ENCODE measurements at regions not wholly inside any gene's neighbourhood (a gene's known extent, or its start where the extent isn't known, plus 50 kb on each side); places are given as distances from the start of the nearest gene placed in this dataset.

DNA sequence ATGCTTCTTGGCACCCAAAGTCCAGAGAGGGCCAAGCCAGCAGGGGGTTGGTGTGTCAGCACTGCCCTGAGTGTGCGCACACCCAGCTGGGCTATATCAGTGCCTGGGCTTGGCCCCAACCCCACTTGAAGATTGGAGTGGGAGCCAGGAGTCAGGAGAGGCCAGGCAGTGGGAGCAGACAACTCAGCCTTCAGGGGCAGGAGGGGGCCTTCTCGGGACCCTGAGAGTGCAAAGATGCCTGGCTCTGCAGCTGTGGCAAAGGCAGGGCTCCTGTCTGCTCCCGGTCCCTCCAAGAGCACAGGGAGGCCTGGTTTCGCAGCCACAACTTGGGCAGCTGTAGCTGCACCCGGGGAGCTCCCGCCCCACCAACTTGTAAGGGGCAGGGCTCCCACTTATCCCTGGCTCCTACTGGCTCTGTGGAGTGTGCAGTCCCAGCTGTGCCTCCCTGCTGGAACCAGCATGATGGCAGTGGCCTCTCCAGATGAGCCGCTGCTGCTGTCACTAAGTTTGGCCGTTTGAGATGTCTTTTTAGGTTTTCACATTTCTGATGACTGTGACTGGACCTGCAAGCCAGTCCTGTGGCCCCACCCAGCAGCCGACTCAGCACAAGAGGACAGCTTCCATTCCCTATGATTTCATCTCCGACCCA, 148.8 kb upstream of the HS6ST1 start:
- Histone ChIP-seq H3K27ac (ENCODE audit: low read depth, low read length) (no peak overlapping the region), H3K79me2 (ENCODE audit: insufficient read depth, low read length) (no peaks in the 10 kb centered on the region), H3K4me3 (ENCODE audit: insufficient read depth, low read length, poor library complexity, severe bottlenecking) (no peak overlapping the region), H3F3A (ENCODE audit: insufficient read depth) (no peaks in the 10 kb centered on the region), H3K36me3 (ENCODE audit: low read length) (no peaks in the 10 kb centered on the region), H2AFZ (ENCODE audit: low read depth, low read length, severe bottlenecking) (no peak overlapping the region), H3K9ac (ENCODE audit: low read length) (no peak overlapping the region), H3K9me3 (ENCODE audit: insufficient read depth, low read length) (peaks cover 43% of the 10 kb centered on the region; the same call in 1 of the 2 replicates), H3K27me3 (ENCODE audit: low read length) (no peaks in the 10 kb centered on the region), H4K20me1 (ENCODE audit: low read depth, low read length) (no peaks in the 10 kb centered on the region), H3K9me2 (replicated peaks; ENCODE audit: insufficient read depth, low read length) (no peaks in the 10 kb centered on the region), H3K4me2 (ENCODE audit: low read depth, low read length, poor library complexity, severe bottlenecking) (no peak overlapping the region)
- TF ChIP-seq EZH2phosphoT487 (conservative IDR thresholded peaks at IDR 0.05; ENCODE audit: low read length) (no peak), CTCF (IDR thresholded peaks at IDR 0.05; ENCODE audit: insufficient read depth, low read length, poor library complexity, severe bottlenecking) (no peak)

DNA sequence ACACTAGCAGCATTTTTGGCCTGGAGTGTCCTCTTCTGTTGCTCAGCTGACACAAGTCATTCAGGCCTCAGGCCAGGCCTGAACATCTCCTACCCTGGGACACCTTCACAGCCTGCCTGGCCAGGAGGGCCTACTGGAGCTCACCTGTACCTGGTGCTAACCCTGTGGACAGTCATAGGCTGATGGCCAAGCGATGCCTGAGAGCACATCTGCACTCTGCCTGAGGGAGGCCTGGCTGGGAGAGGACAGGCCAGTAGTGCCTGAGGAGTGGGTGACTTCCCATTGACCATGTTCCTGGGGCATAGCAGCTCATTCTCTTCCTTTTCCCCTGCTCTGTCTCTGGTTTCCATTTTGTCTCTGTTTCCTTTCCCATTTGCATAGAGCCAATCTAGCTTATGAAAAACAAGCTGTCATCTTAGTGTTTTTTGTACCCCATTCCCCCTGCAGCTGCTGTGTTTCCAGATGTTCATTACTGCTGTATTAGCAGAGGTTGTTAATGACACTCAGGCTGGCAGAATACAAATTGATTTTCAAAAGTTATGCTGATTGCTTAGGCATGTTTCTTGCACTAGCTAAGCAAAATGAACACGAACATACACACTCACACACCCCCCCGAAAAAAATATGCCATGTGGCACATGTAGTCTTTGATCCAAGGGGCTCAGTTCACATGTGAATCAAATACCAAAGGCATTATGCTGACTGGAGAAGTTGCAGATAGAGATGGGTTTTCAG, 149.7 kb upstream of the HS6ST1 start:
- no peaks in the 10 kb centered on the region for H3K27me3 ChIP-seq (ENCODE audit: low read length)
- no peak overlapping the region for H2AFZ ChIP-seq (ENCODE audit: low read depth, low read length, severe bottlenecking)
- no peaks in the 10 kb centered on the region for H3K9me2 ChIP-seq (replicated peaks; ENCODE audit: insufficient read depth, low read length)
- no peaks in the 10 kb centered on the region for H3F3A ChIP-seq (ENCODE audit: insufficient read depth)
- no peak overlapping the region for H3K9ac ChIP-seq (ENCODE audit: low read length)
- no peak overlapping the region for H3K27ac ChIP-seq (ENCODE audit: low read depth, low read length)
- no peak overlapping the region for H3K4me2 ChIP-seq (ENCODE audit: low read depth, low read length, poor library complexity, severe bottlenecking)
- no peak overlapping the region for H3K4me3 ChIP-seq (ENCODE audit: insufficient read depth, low read length, poor library complexity, severe bottlenecking)
- no peak for TF ChIP-seq EZH2phosphoT487 (conservative IDR thresholded peaks at IDR 0.05; ENCODE audit: low read length)
- TF ChIP-seq CTCF (IDR thresholded peaks at IDR 0.05; ENCODE audit: insufficient read depth, low read length, poor library complexity, severe bottlenecking) = no peak
- H3K79me2 ChIP-seq (ENCODE audit: insufficient read depth, low read length) = no peaks in the 10 kb centered on the region
- no peaks in the 10 kb centered on the region for H4K20me1 ChIP-seq (ENCODE audit: low read depth, low read length)
- H3K36me3 ChIP-seq (ENCODE audit: low read length) = no peaks in the 10 kb centered on the region
- peaks cover 43% of the 10 kb centered on the region; the same call in 1 of the 2 replicates for H3K9me3 ChIP-seq (ENCODE audit: insufficient read depth, low read length)

GRCh38 chr2:128469203-128469602, 150.5 kb upstream of the HS6ST1 start:
- Histone ChIP-seq H3K4me2 (ENCODE audit: low read depth, low read length, poor library complexity, severe bottlenecking) (no peak overlapping the region), H3K79me2 (ENCODE audit: insufficient read depth, low read length) (no peaks in the 10 kb centered on the region), H3K9me3 (ENCODE audit: insufficient read depth, low read length) (peaks cover 43% of the 10 kb centered on the region; the same call in 1 of the 2 replicates)

DNA sequence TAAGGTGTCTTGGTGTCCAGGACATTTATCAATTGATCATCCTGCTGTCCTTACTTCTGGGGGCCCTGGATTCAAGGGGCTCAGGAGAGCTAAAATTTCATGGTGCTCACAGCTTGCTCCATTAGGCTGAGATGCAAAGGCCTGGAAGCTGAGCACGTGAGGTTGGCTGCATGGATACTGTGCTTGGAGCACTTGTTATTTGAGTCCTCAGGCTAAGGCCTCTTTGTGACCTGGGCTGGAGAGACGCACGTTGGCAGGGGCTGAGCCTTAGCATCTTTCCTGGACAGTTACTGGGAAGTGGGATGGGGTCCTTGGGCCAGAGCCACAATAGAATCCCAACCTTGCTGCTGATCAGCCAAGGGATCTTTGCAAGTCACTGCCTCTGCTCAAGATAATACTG, 151.2 kb upstream of the HS6ST1 start:
- Histone ChIP-seq H3K9ac (ENCODE audit: low read length) (no peak overlapping the region), H3K9me3 (ENCODE audit: insufficient read depth, low read length) (peaks cover 43% of the 10 kb centered on the region; the same call in 1 of the 2 replicates), H3K4me2 (ENCODE audit: low read depth, low read length, poor library complexity, severe bottlenecking) (no peak overlapping the region), H3K36me3 (ENCODE audit: low read length) (no peaks in the 10 kb centered on the region), H2AFZ (ENCODE audit: low read depth, low read length, severe bottlenecking) (no peak overlapping the region), H3F3A (ENCODE audit: insufficient read depth) (no peaks in the 10 kb centered on the region), H3K4me3 (ENCODE audit: insufficient read depth, low read length, poor library complexity, severe bottlenecking) (no peak overlapping the region), H3K79me2 (ENCODE audit: insufficient read depth, low read length) (no peaks in the 10 kb centered on the region), H3K9me2 (replicated peaks; ENCODE audit: insufficient read depth, low read length) (no peaks in the 10 kb centered on the region), H3K27ac (ENCODE audit: low read depth, low read length) (no peak overlapping the region), H3K27me3 (ENCODE audit: low read length) (no peaks in the 10 kb centered on the region), H4K20me1 (ENCODE audit: low read depth, low read length) (no peaks in the 10 kb centered on the region)
- TF ChIP-seq EZH2phosphoT487 (conservative IDR thresholded peaks at IDR 0.05; ENCODE audit: low read length) (no peak), CTCF (IDR thresholded peaks at IDR 0.05; ENCODE audit: insufficient read depth, low read length, poor library complexity, severe bottlenecking) (no peak)

More at GRCh38 chr2:128469203-128469602, 150.5 kb upstream of the HS6ST1 start:
- no peak overlapping the region for H3K27ac ChIP-seq (ENCODE audit: low read depth, low read length)
- H3K27me3 ChIP-seq (ENCODE audit: low read length) = no peaks in the 10 kb centered on the region
- no peak overlapping the region for H3K4me3 ChIP-seq (ENCODE audit: insufficient read depth, low read length, poor library complexity, severe bottlenecking)
- no peaks in the 10 kb centered on the region for H3F3A ChIP-seq (ENCODE audit: insufficient read depth)
- H4K20me1 ChIP-seq (ENCODE audit: low read depth, low read length) = no peaks in the 10 kb centered on the region
- no peak overlapping the region for H2AFZ ChIP-seq (ENCODE audit: low read depth, low read length, severe bottlenecking)
- no peaks in the 10 kb centered on the region for H3K9me2 ChIP-seq (replicated peaks; ENCODE audit: insufficient read depth, low read length)
- H3K36me3 ChIP-seq (ENCODE audit: low read length) = no peaks in the 10 kb centered on the region
- H3K9ac ChIP-seq (ENCODE audit: low read length) = no peak overlapping the region
- no peak for TF ChIP-seq EZH2phosphoT487 (conservative IDR thresholded peaks at IDR 0.05; ENCODE audit: low read length)
